Brain pericyte (primary cell): ENCODE measurements at regions not wholly inside any gene's neighbourhood (a gene's known extent, or its start where the extent isn't known, plus 50 kb on each side); places are given as distances from the start of the nearest gene placed in this dataset.
A peak's percentile ranks its signal among the peaks of the same experiment; 100 is the strongest.
"Not testable (repeated sequence)": the region's sequence is repeated elsewhere in the genome, so short reads cannot be mapped to it uniquely, and the experiment has no call there.

Experiments used
- DNase-seq: peaks from one replicate; pipeline ENCODE4 v3.0.0-alpha.2; 2012; ENCODE audit warnings: low read depth, low spot score

DNA sequence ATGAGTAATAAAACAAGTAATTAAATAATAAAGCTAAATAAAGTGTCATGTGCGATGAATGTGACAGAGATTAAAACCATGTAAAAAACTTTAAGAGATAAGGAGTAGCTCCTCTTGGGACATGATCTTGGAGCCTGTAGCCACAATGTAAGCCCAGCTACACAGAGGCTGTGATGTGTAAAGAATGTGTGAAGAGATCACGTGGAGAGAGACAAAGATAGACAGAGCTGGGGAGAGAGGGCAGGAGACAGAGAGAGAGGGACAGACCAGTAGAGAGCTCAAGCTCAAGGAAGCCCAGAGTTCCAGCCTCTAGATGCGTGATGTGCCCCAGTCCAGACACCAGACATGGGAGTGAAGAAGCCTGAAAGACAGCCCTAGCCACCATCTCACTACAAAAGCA is 644.1 kb downstream of the TNS3 start:
- no peak for DNase-seq

DNA sequence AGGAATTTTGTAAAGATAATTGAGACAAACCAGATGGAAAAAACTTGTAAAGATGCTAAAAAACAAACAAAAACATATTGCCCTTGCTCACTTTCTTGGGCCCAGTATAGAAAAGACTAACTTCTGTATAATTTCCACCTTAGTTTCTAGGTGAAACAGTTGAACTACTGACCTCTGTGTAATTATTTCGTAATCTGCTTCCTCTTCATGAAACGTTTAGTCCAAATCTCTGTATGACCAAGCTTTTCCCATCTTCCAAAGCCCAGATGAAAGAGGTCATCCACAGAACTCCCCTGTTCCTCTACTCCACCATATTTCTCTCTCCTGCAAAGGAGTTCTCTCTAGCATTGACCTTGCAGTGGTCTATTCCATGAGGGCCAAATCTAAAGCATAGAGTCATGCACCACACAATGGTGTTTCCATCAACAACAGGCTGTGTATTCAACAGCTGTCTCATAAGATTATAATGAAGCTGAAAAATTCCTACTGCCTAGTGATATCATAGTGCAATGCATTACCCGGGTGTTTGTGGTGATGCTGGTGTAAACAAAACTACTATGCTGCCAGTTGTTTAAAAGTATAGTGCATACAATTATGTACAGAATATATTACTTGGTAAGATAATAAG is 647.6 kb downstream of the TNS3 start:
- no peak for DNase-seq

DNA sequence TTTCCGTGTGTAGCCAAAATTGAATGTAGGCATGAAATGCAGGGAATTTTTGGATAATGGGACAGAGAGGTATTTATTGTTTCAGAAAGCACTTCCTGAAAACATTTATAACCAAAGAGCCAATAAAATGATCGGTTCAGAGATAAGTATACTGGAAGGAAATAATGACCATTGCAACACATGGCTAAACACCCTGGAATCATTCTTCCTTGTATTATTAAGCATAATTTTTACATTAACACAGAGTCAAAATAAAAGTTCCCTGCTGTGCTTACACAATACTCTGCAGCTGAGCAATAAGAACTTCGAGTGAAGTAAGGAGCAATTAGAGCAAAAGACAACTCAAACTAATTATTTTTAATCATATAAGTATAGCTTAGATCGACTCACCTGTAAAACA is 648.3 kb downstream of the TNS3 start:
- no peak for DNase-seq

DNA sequence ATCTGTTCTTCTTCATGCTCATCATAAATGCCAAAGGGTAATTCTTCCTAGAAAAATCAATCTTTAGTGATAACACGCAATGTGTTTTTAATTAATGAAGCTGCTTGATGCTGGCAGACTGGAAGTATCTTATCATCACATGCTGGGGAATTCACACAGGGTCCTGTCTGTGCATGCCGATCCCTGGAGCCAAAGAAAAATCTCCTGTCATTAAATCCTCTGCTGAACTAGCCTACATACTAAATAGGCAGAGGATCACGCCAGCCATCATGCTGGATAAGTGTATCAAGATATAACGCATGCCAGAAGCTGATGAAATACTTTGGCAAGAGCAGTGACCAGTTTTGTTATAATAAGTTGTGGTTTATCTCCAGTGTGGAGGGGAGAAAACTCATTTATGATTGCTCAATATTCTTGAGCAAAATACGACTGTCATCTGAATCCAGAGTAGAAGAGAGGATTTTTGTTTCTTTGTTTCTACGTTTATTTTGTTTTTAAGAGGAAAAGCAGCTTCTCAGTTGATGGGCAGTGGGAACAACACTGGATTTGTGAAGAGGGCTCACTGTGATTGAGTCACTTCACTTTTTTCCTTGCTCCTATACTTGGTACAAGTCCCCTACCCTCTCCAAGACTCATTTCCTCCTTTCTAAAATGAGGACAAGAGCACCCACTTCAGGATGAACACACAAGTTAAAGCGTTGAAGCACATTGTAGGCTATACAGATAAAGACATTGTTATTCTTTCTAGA is 649.1 kb downstream of the TNS3 start:
- peak; percentile 56 for DNase-seq

DNA sequence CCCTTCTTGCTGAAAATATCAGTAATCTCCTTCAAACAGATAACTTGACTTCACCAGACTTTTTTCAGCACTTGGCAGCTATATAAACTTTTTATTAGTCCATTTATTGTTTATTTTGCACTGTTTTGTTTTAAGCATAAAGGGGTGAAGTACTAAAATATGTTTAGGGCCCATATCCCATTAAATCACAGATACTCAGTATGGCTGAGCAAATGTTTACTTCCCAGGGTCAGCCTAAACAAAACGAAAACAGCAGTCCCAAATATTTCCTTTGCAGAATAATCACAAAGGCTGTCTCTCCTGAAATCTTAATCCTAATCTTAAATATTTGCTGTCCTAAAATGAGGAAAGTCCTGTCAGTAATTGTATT is 649.6 kb downstream of the TNS3 start:
- DNase-seq: no peak

DNA sequence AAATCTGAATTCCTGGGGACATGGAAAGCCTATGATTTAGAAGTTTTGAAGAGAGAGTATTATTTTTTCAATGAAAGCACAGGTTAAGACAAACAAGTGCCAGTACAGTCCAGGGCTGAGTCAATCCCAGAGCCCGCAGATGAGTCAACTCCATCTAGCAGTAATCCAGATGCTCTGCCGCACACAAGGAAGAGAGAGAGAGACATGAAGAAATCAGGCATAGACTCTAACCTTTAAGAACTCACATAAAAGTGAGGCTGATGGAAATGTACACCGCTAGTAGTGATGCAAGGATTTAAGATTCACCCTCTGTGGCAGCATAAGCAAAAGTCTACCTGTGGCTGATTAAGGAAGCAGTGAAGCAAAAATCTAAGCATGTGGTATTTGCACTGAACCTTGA is 651.5 kb downstream of the TNS3 start:
- peak; percentile 69 for DNase-seq

DNA sequence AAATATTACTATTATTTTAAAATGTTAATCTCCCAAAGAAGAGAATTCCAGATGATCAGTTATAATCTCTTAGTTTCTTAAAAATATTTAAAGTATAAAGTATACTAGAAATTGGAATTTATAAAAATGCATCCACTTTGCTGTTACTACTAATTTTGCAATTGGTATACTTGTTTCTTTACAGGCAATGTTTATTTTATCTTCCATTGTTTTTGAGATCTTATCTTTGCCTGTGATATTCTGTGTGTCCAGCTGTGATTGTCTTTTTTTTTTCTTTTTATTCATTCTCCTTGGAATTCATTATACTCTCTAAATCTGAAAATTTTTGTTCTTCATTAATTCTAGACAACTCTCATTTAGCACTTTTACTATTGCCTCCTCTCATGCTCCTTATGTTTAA is 652.6 kb downstream of the TNS3 start:
- DNase-seq: no peak

DNA sequence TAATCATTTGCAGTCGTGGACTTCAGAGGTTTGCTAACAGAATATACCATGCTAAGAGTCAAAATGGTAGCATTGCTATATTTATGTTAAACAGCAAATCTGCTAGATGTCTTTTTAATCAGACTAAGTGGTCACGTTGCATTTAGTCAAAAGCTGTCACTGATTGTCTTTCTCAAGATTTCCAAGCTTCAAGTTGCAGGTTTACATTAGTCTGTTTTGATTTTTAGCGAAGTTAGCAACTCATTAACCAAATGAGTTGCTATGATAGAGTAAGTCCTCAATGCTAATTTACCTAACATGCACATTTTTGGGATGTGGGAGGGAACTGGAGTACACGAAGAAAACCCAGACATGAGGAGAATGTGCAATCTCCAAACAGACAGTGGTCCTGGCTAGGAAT is 653.2 kb downstream of the TNS3 start:
- DNase-seq: no peak

DNA sequence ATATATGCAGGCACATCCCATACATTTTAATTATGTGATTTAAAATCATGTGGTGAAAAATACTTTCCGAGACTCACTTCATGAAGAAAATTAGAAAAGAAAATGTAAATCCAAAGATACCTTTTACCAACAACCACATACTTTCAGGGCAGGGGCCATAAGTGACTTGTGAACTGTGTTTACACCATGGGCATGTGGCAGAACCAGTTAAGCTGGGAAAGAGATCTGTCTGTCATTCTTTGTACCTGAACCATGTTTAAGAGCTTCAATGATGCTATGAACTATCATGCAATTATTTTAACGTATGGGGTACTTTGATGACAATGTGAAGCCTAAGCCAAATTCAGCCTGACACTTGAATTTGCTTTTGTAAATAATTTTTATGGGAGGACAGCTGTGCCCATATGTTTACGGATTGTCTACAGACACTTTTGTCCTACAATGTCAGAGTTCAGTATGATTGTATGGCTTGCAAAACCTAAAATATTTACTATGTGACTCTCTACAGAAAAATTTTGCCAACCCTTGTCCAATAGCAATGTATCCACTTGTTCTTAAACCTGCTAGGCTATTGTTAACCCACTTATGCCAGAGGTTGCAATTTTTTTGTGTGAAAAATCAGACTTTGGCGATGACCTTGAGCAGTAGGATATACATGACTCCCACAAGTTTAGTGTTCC is 654.6 kb downstream of the TNS3 start:
- no peak for DNase-seq

DNA sequence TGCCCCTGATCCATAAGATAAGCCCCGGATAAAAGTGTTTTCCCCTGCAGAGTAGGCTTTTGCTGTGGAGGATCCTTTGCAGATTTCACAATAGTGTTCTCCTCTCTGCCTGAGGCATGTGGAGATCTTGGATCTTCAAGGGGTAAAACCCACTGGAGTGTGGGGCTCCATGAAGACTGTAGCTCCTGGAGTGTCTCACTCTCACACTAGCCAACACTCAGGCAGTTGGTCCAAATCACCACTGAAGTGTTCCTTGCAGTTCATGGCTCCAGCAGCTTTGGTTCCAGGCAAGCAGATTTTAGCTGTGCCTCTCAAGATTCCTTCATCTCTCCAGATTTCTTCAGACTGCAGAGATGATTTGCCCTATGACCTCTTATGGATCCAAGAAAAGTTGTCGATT is 665.3 kb downstream of the TNS3 start:
- no peak for DNase-seq

DNA sequence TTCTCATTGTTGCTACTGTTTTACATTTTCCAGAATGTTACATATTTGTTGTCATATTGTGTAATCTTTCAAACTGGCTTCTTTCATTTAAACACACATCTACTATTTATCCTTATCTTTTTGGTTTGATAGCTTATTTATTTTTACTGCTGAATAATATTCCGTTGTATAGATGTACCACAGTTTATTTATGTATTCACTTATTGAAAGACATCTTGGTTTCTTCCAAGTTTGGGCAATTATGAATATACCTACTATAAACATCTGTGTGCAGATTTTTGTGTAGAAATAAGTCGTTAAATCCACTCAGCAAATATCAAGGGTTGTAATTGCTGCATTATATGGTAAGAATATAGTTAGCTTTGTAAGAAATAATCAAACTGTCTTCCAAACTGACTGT is 669.2 kb downstream of the TNS3 start:
- no peak for DNase-seq

DNA sequence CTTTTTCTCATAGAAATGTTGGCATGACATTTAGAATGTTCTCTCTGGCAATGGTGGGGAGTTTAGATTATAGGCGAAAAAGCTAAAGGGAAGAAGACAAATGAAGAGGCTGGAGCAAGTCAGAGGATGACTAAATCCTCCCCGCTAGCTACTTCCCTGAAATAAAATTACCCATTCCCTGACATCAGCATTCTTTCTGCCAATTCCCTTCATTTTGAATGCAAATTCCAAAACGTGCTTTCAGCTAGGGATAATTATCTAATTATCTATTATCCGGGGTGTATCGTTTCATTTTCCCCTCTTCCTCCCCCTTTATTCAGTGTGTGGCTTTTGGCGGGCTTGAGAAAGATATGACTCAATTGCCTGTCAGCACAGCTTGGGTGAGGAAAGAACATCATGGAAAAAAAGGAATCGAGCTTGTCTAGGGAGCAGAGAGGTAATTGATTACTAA is 672.3 kb downstream of the TNS3 start:
- no peak for DNase-seq

DNA sequence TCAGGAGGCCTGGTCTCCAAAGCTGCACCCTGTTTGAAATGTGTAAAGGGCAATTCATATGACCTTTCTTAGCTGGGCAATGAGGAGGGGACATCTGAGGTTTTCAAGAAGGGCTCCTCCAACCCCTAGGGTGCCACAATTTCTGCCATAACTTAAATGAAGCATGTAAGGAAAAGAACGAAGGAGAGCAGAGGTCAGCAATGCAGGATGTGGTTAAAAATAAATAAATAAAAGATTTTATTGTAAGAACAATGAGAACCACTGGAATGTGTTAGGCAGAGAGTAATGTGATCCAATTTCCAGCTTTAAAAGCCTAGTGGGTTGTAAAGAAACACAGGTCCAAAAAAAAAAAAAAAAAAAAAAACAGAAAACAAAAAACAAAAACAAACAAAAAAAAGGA is 673.1 kb downstream of the TNS3 start:
- DNase-seq: peak; percentile 67

DNA sequence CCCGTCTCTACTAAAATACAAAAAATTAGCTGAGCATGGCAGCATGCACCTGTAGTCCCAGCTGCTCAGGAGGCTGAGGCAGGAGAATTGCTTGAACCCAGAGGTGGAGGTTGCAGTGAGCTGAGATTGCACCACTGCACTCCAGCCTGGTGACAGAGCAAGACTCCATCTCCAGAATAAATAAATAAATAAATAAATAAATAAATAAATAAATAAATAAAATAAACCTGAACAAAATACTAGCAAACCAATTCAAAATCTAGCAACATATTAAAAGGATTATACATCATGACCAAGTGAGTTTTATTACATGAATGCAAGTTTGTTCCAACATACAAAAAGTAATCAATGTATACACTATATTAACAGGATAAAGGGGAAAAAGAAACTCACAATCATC is 677.4 kb downstream of the TNS3 start:
- not testable (repeated sequence) for DNase-seq

DNA sequence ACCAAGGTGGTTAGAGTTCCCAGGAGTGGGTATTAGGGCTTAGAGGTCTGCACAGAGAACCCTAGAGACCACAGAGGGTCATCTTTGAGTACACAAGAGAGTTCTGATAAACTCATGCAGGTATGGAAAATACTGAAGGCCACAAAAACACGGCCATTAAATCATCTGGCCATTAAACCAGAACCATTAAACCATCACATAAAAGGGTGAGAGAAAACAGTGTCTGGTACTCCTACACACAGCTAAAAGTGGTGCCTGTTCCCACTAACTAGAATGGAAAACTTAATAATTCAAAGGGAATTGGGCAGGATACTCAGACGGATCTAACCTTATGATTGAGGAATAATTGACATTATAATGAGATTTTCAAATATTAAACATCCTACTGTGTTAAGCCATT is 679.4 kb downstream of the TNS3 start:
- no peak for DNase-seq

DNA sequence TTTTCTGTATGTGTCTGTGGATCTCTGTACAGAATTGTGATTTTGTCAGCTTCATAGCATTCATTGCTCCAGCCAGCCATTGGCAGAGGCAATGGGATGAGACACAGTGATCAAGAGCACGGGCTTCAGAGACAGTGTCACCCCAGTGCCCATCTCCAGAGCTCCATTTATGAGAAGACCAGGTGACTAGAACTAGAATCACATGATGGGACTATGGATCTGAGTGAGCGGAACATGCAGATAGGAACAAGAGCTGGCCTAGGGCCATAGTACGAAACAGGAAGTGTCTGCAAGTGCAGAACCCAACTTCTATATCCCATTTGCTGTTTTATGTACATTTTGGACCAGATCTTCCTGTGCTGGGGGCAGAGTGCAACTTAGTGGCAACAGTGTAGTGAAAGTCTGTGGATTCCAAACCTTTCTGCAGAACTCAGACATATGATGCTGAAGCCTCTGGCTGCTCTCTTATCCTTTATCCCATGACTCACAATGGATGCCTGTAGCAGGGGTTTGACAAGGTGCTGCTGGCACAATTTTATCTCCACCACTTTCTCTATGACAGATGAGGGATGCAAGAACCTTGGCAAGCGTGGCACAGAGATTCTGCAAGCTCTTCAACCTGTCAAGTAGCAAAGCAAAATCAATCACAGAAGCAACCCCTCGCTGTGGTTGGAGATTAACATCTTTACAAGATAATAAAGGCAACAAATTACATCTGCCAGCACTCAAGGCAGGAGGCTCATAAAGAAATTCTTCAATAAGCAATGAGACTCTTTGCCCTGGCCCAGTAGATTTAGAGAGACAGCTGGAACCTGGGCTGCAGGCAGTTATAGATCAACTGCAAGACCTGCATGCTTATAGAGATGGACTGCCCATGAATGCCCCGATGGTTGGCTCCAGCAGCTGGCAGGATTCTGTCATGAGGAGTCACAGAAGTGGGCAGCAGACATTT is 681.3 kb downstream of the TNS3 start:
- DNase-seq: no peak

DNA sequence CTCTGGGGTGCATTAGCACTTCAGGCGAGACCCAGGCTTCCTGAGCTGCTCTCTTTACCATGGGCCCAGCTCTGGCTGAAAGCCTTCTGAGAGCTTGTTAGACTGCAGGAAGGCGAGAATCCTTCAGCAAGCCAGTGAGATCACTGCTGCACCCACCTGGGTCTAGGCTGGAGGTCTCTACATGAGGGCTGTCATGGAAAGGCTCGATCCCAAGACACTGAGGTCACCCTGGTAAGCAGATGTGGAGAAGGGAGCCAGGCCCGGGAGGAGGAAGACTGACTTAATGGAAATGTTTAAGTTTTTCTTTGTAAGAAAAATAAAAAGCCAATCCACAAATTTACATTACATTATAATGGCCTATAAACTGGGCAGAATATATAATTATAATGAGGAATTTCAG is 684.5 kb downstream of the TNS3 start:
- DNase-seq: no peak

DNA sequence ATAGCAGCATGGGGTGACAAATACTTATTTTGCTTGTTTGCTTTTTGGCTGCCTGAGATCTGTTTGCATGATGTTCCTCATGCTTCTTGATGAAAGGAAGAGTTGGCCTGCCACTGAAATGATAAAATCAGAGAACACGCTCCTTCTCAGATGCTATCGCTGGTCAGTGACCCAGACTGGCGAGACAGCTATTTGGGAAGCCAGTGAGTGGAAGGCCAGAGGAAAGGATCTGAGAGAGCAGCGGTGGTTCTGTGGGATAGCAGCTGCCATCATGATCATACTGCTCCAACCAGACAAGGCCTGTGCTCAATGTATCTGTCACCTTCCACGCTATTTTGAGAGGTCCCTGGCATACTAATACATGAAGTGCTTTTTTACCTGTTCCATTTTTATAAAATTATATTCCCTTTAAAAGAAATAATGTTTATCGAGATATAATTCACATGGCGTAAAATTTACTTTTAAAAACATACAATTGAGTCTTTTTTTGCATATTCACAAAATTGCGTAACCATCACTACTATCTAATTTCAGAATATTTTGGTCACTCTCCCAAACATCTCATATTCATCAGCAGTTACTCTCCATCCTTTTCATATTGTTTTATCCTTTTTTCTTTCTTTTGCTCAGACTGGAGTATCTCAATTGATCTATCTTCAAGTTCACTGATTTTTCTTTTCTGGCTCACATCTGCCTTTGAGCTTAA is 695.1 kb downstream of the TNS3 start:
- no peak for DNase-seq

DNA sequence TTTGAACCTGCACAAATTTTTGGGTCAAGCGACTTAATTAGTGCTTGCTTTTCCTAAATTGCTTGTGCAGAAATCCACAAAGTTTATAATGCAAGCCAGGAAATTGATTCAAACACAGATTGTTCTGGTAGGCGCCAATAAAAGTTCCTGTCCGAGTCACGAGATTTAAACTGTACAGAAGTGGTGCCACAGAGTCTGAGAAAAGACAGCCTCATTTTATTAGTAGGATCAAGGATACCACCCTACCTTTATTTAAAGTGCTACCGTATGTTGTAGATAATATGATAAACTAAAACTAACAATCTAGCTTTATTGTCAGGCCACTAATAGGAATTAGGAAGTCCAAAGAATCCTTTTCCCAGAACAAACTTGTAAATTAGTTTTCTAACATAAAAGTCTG is 696.7 kb downstream of the TNS3 start:
- DNase-seq: no peak

DNA sequence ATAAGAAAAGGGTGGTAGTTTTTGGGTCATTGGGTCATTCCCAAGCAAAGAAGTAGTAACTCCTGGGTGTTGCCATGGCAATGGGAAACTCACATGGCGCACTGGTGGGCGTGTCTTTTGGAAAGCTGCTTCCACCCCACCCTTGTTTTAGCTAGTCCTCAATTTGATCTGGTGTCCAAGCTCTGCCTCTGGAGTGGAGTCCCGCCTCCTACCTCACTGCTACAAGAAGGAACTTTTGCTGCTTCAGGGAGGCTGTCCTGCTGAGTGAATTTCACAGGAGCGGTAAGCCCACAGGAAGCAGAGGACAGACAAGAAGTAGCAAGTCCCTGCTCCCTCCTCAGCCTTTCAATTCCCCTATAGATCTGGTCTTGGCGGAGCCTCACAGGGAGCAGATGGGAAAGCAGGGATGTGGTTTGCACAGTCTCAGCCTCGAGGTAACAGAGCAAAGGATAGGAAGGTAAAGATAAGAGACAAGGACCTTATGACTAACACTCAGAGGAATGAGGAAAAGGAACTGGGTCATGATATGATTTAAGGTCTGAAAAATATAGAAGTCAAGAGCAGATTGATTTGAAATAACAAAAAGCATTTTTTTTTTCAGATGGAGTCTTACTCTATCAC is 700.3 kb downstream of the TNS3 start:
- DNase-seq: no peak
